Mesendoderm (in vitro differentiated cells): ENCODE measurements at regions not wholly inside any gene's neighbourhood (a gene's known extent, or its start where the extent isn't known, plus 50 kb on each side); places are given as distances from the start of the nearest gene placed in this dataset.
"Not testable (repeated sequence)": the region's sequence is repeated elsewhere in the genome, so short reads cannot be mapped to it uniquely, and the experiment has no call there.

Experiments used
- DNase-seq: peaks from one replicate; pipeline ENCODE4 v3.0.0; 2013
- H2AK5ac ChIP-seq: 2 replicates; pipeline ENCODE4 v1.6.1; 2013; ENCODE audit warnings: low read length, inconsistent platforms
- H2BK120ac ChIP-seq: 2 replicates; pipeline ENCODE4 v1.6.1; 2013; ENCODE audit warnings: low read depth, mild to moderate bottlenecking, low read length, moderate library complexity, mixed read lengths
- H2BK15ac ChIP-seq: replicated peaks from 2 replicates; pipeline ENCODE4 v1.6.1; 2013; ENCODE audit warnings: low read depth, mild to moderate bottlenecking, moderate library complexity
- H2BK5ac ChIP-seq: 2 replicates; pipeline ENCODE4 v1.6.1; 2013; ENCODE audit warnings: low read length, inconsistent platforms
- H3K18ac ChIP-seq: 2 replicates; pipeline ENCODE4 v1.6.1; 2013; ENCODE audit warnings: mild to moderate bottlenecking, low read length, mixed read lengths
- H3K23ac ChIP-seq: one replicate; pipeline ENCODE4 v1.6.1; 2013; ENCODE audit warnings: low read length
- H3K27ac ChIP-seq: 2 replicates; pipeline ENCODE4 v1.5.1; 2013; ENCODE audit warnings: low read depth, mild to moderate bottlenecking, inconsistent platforms, low read length, moderate library complexity
- H3K27me3 ChIP-seq: 2 replicates; pipeline ENCODE4 v1.6.1; 2013; ENCODE audit warnings: low read length, control low read depth, mild to moderate bottlenecking, inconsistent platforms; ENCODE audit not compliant: insufficient read depth, poor library complexity
- H3K36me3 ChIP-seq: 2 replicates; pipeline ENCODE4 v1.6.1; 2013; ENCODE audit warnings: low read length, inconsistent platforms; ENCODE audit not compliant: control insufficient read depth, insufficient read depth
- H3K4ac ChIP-seq: one replicate; pipeline ENCODE4 v1.6.1; 2013; ENCODE audit warnings: low read depth, mild to moderate bottlenecking, low read length, moderate library complexity
- H3K4me1 ChIP-seq: 2 replicates; pipeline ENCODE4 v1.6.1; 2013; ENCODE audit warnings: low read depth, low read length, inconsistent platforms; ENCODE audit not compliant: control insufficient read depth
- H3K4me2 ChIP-seq: 2 replicates; pipeline ENCODE4 v1.6.1; 2013; ENCODE audit warnings: low read length
- H3K4me3 ChIP-seq: 2 replicates; pipeline ENCODE4 v1.5.1; 2013; ENCODE audit warnings: mild to moderate bottlenecking, low read length
- H3K56ac ChIP-seq: one replicate; pipeline ENCODE4 v1.6.1; 2013; ENCODE audit warnings: low read length
- H3K79me1 ChIP-seq: 2 replicates; pipeline ENCODE4 v1.6.1; 2013; ENCODE audit warnings: low read length, inconsistent platforms
- H3K79me2 ChIP-seq: 2 replicates; pipeline ENCODE4 v1.6.1; 2013; ENCODE audit warnings: mild to moderate bottlenecking, low read length; ENCODE audit not compliant: control insufficient read depth, insufficient read depth
- H3K9ac ChIP-seq: 2 replicates; pipeline ENCODE4 v1.6.1; 2013; ENCODE audit warnings: low read length, inconsistent platforms
- H4K5ac ChIP-seq: one replicate; pipeline ENCODE4 v1.6.1; 2013; ENCODE audit warnings: low read length
- H4K8ac ChIP-seq: one replicate; pipeline ENCODE4 v1.6.1; 2013; ENCODE audit warnings: low read depth, mild to moderate bottlenecking, control low read depth, low read length, moderate library complexity
- WGBS: extraction: QIAGEN DNeasy Blood & Tissue Kit; methylation state at CpG from one replicate; pipeline ENCODE4 v1.1.7; 2013; ENCODE audit warnings: low lambda C conversion rate, missing lambda C conversion rate; ENCODE audit not compliant: insufficient coverage; ENCODE audit errors: extremely low coverage; 5-methylcytosine and 5-hydroxymethylcytosine counted together

GRCh38 chr20:53723621-53724020 lies 130.0 kb upstream of the ZNF217 start:
- H3K56ac ChIP-seq = no peak overlapping the region
- H3K27me3 ChIP-seq = no peaks in the 10 kb centered on the region
- H3K4ac ChIP-seq = no peak overlapping the region
- H3K79me2 ChIP-seq = no peaks in the 10 kb centered on the region
- no peak overlapping the region for H3K27ac ChIP-seq
- no peak overlapping the region for H3K23ac ChIP-seq
- H3K4me2 ChIP-seq = no peak overlapping the region
- H3K79me1 ChIP-seq = no peaks in the 10 kb centered on the region
- H2BK120ac ChIP-seq = no peak overlapping the region
- WGBS = no CpG with 5 or more reads among the region's 7 CpGs
- no peak overlapping the region for H2BK5ac ChIP-seq
- no peak overlapping the region for H4K5ac ChIP-seq
- H3K9ac ChIP-seq = no peak overlapping the region
- H2AK5ac ChIP-seq = no peak overlapping the region
- DNase-seq = no peak
- H2BK15ac ChIP-seq = no peak overlapping the region
- no peak overlapping the region for H4K8ac ChIP-seq
- H3K36me3 ChIP-seq = no peaks in the 10 kb centered on the region
- H3K18ac ChIP-seq = no peak overlapping the region
- H3K4me3 ChIP-seq = no peak overlapping the region
- H3K4me1 ChIP-seq = no peaks in the 10 kb centered on the region

GRCh38 chr20:53723045-53723444 lies 129.4 kb upstream of the ZNF217 start:
- Histone ChIP-seq H3K4me1 (no peaks in the 10 kb centered on the region), H3K27me3 (no peaks in the 10 kb centered on the region), H3K4me3 (no peak overlapping the region), H3K36me3 (no peaks in the 10 kb centered on the region), H3K4ac (no peak overlapping the region), H3K79me1 (no peaks in the 10 kb centered on the region), H2BK120ac (no peak overlapping the region), H3K23ac (no peak overlapping the region), H3K4me2 (no peak overlapping the region), H3K18ac (no peak overlapping the region), H3K56ac (no peak overlapping the region), H3K27ac (no peak overlapping the region), H2AK5ac (no peak overlapping the region), H3K79me2 (no peaks in the 10 kb centered on the region), H2BK15ac (no peak overlapping the region), H4K5ac (no peak overlapping the region), H4K8ac (no peak overlapping the region), H2BK5ac (no peak overlapping the region), H3K9ac (no peak overlapping the region)
- no peak for DNase-seq
- no CpG with 5 or more reads among the region's 3 CpGs for WGBS

- Histone ChIP-seq H3K4me2 (no peak overlapping the region), H3K27me3 (no peaks in the 10 kb centered on the region), H3K4ac (no peak overlapping the region), H3K18ac (no peak overlapping the region), H2BK5ac (no peak overlapping the region), H3K27ac (no peak overlapping the region), H3K36me3 (no peaks in the 10 kb centered on the region), H2AK5ac (no peak overlapping the region), H3K23ac (no peak overlapping the region), H4K8ac (no peak overlapping the region), H2BK120ac (no peak overlapping the region), H3K4me3 (no peak overlapping the region), H3K56ac (no peak overlapping the region), H2BK15ac (no peak overlapping the region), H3K79me2 (no peaks in the 10 kb centered on the region), H4K5ac (no peak overlapping the region), H3K4me1 (no peaks in the 10 kb centered on the region), H3K79me1 (no peaks in the 10 kb centered on the region), H3K9ac (no peak overlapping the region)
- WGBS = no CpG with 5 or more reads among the region's 5 CpGs
- no peak for DNase-seq
These were observed 128.9 kb upstream of the ZNF217 start for GRCh38 chr20:53722515-53723036.

GRCh38 chr20:53721445-53721963 lies 127.9 kb upstream of the ZNF217 start:
- not testable (repeated sequence) for H3K27me3 ChIP-seq, H2BK15ac ChIP-seq, H3K27ac ChIP-seq, H4K8ac ChIP-seq, H4K5ac ChIP-seq, H3K4me2 ChIP-seq, DNase-seq, H3K9ac ChIP-seq, H3K4ac ChIP-seq, H3K18ac ChIP-seq, H3K23ac ChIP-seq, H2BK5ac ChIP-seq, H3K4me1 ChIP-seq, H2BK120ac ChIP-seq, H2AK5ac ChIP-seq, H3K36me3 ChIP-seq, H3K4me3 ChIP-seq, H3K79me1 ChIP-seq, H3K56ac ChIP-seq, H3K79me2 ChIP-seq
- WGBS = no CpG with 5 or more reads among the region's 6 CpGs

GRCh38 chr20:53719171-53719803 lies 125.6 kb upstream of the ZNF217 start:
- not testable (repeated sequence) for H3K56ac ChIP-seq, DNase-seq, H3K9ac ChIP-seq, H3K4ac ChIP-seq, H3K4me1 ChIP-seq, H2BK120ac ChIP-seq, H3K79me1 ChIP-seq, H4K5ac ChIP-seq, H3K23ac ChIP-seq, H3K18ac ChIP-seq, H2BK5ac ChIP-seq, H3K36me3 ChIP-seq, H3K27ac ChIP-seq, H4K8ac ChIP-seq, H3K4me3 ChIP-seq, H3K4me2 ChIP-seq, H3K79me2 ChIP-seq, H3K27me3 ChIP-seq, H2BK15ac ChIP-seq, H2AK5ac ChIP-seq
- no CpG with 5 or more reads among the region's 8 CpGs for WGBS
